Esophagus muscularis mucosa (tissue), 4 donors: ENCODE measurements at regions not wholly inside any gene's neighbourhood (a gene's known extent, or its start where the extent isn't known, plus 50 kb on each side); places are given as distances from the start of the nearest gene placed in this dataset.
A peak's percentile ranks its signal among the peaks of the same experiment; 100 is the strongest.

Experiments
- DNase-seq: peaks from one replicate; pipeline ENCODE4 v3.0.0-alpha.2; 2017; ENCODE audit errors: extremely low spot score
- H3K27ac ChIP-seq, 4 donors: fragments of 200-600 bp; sonication (generic); replicated peaks in 1 of 4; 1 replicate in 3 of 4; 2 replicates in 1 of 4; pipeline ENCODE4 v1.5.1; 2016 to 2019; ENCODE audit warnings: mild to moderate bottlenecking in 1 of 4
- H3K27me3 ChIP-seq, 4 donors: fragments of 200-600 bp; sonication (generic); one replicate each; pipeline versions ENCODE4 v1.5.1 to v1.6.0; 2016 to 2019
- H3K36me3 ChIP-seq, 4 donors: fragments of 200-600 bp; sonication (generic); one replicate each; pipeline ENCODE4 v1.5.1; 2016 to 2019
- H3K4me1 ChIP-seq, 4 donors: fragments of 200-600 bp; sonication (generic); one replicate each; pipeline ENCODE4 v1.5.1; 2016 to 2019
- H3K4me3 ChIP-seq, 4 donors: fragments of 200-600 bp; sonication (generic); 1 replicate in 2 of 4; 2 replicates in 2 of 4; pipeline ENCODE4 v1.5.1; 2016 to 2019; ENCODE audit warnings: mild to moderate bottlenecking in 4 of 4, moderate library complexity in 1 of 4
- H3K9me3 ChIP-seq, 4 donors: fragments of 200-600 bp; sonication (generic); 1 replicate in 3 of 4; 2 replicates in 1 of 4; pipeline ENCODE4 v1.5.1; 2016 to 2019
- CTCF ChIP-seq, 3 experiments: fragments of 200-600 bp in 2 of 3; fragments of 450-650 bp in 1 of 3; sonication (generic) in 2 of 3; IDR thresholded peaks; one replicate each; pipeline ENCODE4 v1.5.1; 2017 to 2019; ENCODE audit warnings: antibody characterized with exemption in 3 of 3, mild to moderate bottlenecking in 2 of 3, moderate library complexity in 1 of 3
- EP300 ChIP-seq: sonication (generic); formaldehyde crosslinking; IDR thresholded peaks from one replicate; pipeline ENCODE4 v1.6.1; 2017; ENCODE audit warnings: antibody characterized with exemption
- POLR2A ChIP-seq: fragments of 450-650 bp; IDR thresholded peaks from one replicate; pipeline ENCODE4 v1.6.1; 2017; ENCODE audit warnings: antibody characterized with exemption, moderate library complexity, mild to moderate bottlenecking, low read depth
- POLR2AphosphoS5 ChIP-seq, 2 donors: sonication (generic); formaldehyde crosslinking; IDR thresholded peaks; one replicate each; pipeline ENCODE4 v1.6.1; 2017; ENCODE audit warnings: antibody characterized with exemption in 2 of 2
- WGBS: methylation state at CpG from one replicate; pipeline ENCODE4 v1.1.5; 2018; 5-methylcytosine and 5-hydroxymethylcytosine counted together
- intact Hi-C: fragments of 100-400 bp; cut with DNase I; formaldehyde crosslinking; loops from one replicate; pipeline ENCODE4 v1.15.1; 2023

DNA sequence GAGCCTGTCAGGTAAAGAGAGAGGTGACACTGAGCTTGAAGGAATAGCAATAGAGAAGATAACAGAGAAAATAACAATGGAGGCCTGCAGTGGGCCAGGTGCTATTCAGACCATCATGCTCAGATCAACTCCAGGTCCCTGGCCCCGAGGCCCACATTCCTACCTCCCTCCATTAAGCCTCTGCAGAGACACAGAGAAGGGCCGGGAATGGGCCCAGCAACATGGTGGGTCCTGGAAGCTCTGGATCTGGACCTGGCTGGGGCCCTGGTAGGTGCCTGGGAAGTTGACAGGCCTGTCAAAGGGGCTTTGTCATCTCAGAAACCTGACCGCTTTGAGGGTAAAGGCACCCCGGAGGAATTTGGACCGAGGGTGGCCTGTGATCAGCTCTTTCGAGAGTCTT, 159.7 kb upstream of the GLI2 start:
- peaks cover 10 to 15% (median 12%) of the 10 kb centered on the region in 4 donors for H3K4me1 ChIP-seq
- TF ChIP-seq POLR2AphosphoS5 (IDR thresholded peaks at IDR 0.05) (no peak), EP300 (no peak), CTCF (IDR thresholded peaks at IDR 0.05) (no peak), POLR2A (no peak)
- intact Hi-C loops = no loop called here

GRCh38 chr2:120576509-120577474, 158.9 kb upstream of the GLI2 start:
- Histone ChIP-seq H3K9me3 (no peaks in the 10 kb centered on the region), H3K27me3 (peaks cover 0 to 10% (median 0%) of the 10 kb centered on the region in 4 donors), H3K4me3 (peak overlapping the region; percentile 36 to 55 (median 40)), H3K36me3 (no peaks in the 10 kb centered on the region), H3K4me1 (peaks cover 10 to 15% (median 12%) of the 10 kb centered on the region in 4 donors), H3K27ac (peak overlapping the region in 3 of 4 donors; percentile 16 to 52 (median 17))
- WGBS = 12% methylated on average over 21 of the region's 51 CpGs
- DNase-seq = no peak
- no peak for TF ChIP-seq CTCF (IDR thresholded peaks at IDR 0.05)
- peak in 1 of 2 donors; percentile 49 for TF ChIP-seq POLR2AphosphoS5 (IDR thresholded peaks at IDR 0.05)
- intact Hi-C loops = no loop called here

More for the DNA sequence above, 159.7 kb upstream of the GLI2 start:
- Histone ChIP-seq H3K27me3 (peaks cover 0 to 10% (median 0%) of the 10 kb centered on the region in 4 donors), H3K9me3 (no peaks in the 10 kb centered on the region), H3K36me3 (no peaks in the 10 kb centered on the region), H3K27ac (no peak overlapping the region), H3K4me3 (no peak overlapping the region)
- no peak for DNase-seq
- WGBS = 98% methylated on average over 5 of the region's 6 CpGs

DNA sequence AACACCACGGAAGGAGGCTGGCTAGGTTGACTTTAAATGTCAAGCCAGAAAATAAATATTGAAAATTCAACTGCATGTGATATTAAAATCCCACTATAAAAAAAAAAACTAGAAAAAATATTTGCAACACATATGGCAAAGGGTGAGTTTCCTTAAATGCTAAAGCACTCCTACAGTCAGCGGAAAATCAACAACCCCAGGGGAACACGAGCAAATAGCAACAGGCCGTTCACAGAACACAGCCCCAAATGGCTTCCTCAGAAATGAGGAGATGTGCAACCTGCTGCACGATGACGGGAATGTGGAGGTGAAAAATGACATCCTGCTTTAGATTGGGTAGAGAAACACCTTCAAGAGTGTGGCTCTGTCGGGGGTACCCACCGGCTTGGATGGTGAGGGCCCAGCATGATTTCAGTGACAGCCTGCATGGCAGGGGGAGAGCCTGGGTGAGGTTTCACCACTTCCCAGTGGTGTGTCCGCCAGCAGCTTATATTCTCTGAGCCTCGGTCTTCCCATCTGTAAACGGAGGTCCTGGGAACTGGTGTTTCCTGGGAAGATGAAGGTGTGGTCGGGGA, 157.9 kb upstream of the GLI2 start:
- 93% methylated on average over 12 of the region's 12 CpGs for WGBS
- Histone ChIP-seq H3K27me3 (peaks cover 0 to 12% (median 0%) of the 10 kb centered on the region in 4 donors), H3K36me3 (no peaks in the 10 kb centered on the region), H3K4me3 (no peak overlapping the region), H3K4me1 (peaks cover 10 to 15% (median 12%) of the 10 kb centered on the region in 4 donors), H3K9me3 (no peaks in the 10 kb centered on the region), H3K27ac (no peak overlapping the region)
- intact Hi-C loops = no loop called here
- TF ChIP-seq CTCF (IDR thresholded peaks at IDR 0.05) = no peak
- TF ChIP-seq EP300 = no peak
- TF ChIP-seq POLR2AphosphoS5 (IDR thresholded peaks at IDR 0.05) = no peak
- TF ChIP-seq POLR2A = no peak
- no peak for DNase-seq

GRCh38 chr2:120578576-120579352, 156.9 kb upstream of the GLI2 start:
- Histone ChIP-seq H3K4me1 (peaks cover 10 to 15% (median 12%) of the 10 kb centered on the region in 4 donors), H3K27ac (no peak overlapping the region), H3K4me3 (no peak overlapping the region), H3K36me3 (no peaks in the 10 kb centered on the region), H3K9me3 (no peaks in the 10 kb centered on the region), H3K27me3 (peaks cover 0 to 13% (median 0%) of the 10 kb centered on the region in 4 donors)
- intact Hi-C loops = no loop called here
- no peak for DNase-seq
- 88% methylated on average over 17 of the region's 17 CpGs for WGBS
- no peak for TF ChIP-seq POLR2A
- no peak for TF ChIP-seq CTCF (IDR thresholded peaks at IDR 0.05)
- no peak for TF ChIP-seq POLR2AphosphoS5 (IDR thresholded peaks at IDR 0.05)
- no peak for TF ChIP-seq EP300
